DMS53 treated with DMSO at 0.1 percent for 48 hours (cell line): ENCODE measurements at regions not wholly inside any gene's neighbourhood (a gene's known extent, or its start where the extent isn't known, plus 50 kb on each side); places are given as distances from the start of the nearest gene placed in this dataset.
A peak's percentile ranks its signal among the peaks of the same experiment; 100 is the strongest.
"Not testable (repeated sequence)": the region's sequence is repeated elsewhere in the genome, so short reads cannot be mapped to it uniquely, and the experiment has no call there.

Source experiments
- DNase-seq: peaks from one replicate; lab custom pipeline; 2025; ENCODE audit not compliant: unreplicated experiment; lab: John Stamatoyannopoulos, UW

GRCh38 chr18:22796113-22796512 lies 137.0 kb upstream of the RBBP8 start:
- DNase-seq: no peak

- no peak for DNase-seq
Observed at GRCh38 chr18:22800551-22800951, 132.6 kb upstream of the RBBP8 start.

- DNase-seq: peak; percentile 10
Observed at GRCh38 chr18:22813648-22814328, 119.3 kb upstream of the RBBP8 start.

- no peak for DNase-seq
Observed at GRCh38 chr18:22814329-22814703, 118.8 kb upstream of the RBBP8 start.

- DNase-seq: no peak
Observed at GRCh38 chr18:22816266-22817176, 116.6 kb upstream of the RBBP8 start.

GRCh38 chr18:22817844-22818243 lies 115.3 kb upstream of the RBBP8 start:
- no peak for DNase-seq

GRCh38 chr18:22822024-22822423 lies 111.1 kb upstream of the RBBP8 start:
- no peak for DNase-seq

GRCh38 chr18:22822841-22823508 lies 110.2 kb upstream of the RBBP8 start:
- no peak for DNase-seq

- DNase-seq: no peak
Observed at GRCh38 chr18:22826726-22827125, 106.4 kb upstream of the RBBP8 start.

GRCh38 chr18:22827216-22827615 lies 105.9 kb upstream of the RBBP8 start:
- no peak for DNase-seq

- DNase-seq: no peak
Observed at GRCh38 chr18:22827741-22828140, 105.4 kb upstream of the RBBP8 start.

- no peak for DNase-seq
Observed at GRCh38 chr18:22828171-22828570, 105.0 kb upstream of the RBBP8 start.

GRCh38 chr18:22828583-22828982 lies 104.5 kb upstream of the RBBP8 start:
- DNase-seq: not testable (repeated sequence)

GRCh38 chr18:22829781-22830180 lies 103.3 kb upstream of the RBBP8 start:
- DNase-seq: peak; percentile 3

- no peak for DNase-seq
Observed at GRCh38 chr18:22830511-22830910, 102.6 kb upstream of the RBBP8 start.

GRCh38 chr18:22831441-22831904 lies 101.7 kb upstream of the RBBP8 start:
- DNase-seq: no peak

- DNase-seq: no peak
Observed at GRCh38 chr18:22836932-22837331, 96.2 kb upstream of the RBBP8 start.

- no peak for DNase-seq
Observed at GRCh38 chr18:22838221-22838620, 94.9 kb upstream of the RBBP8 start.

- no peak for DNase-seq
Observed at GRCh38 chr18:22838639-22839277, 94.4 kb upstream of the RBBP8 start.

GRCh38 chr18:22839340-22839821 lies 93.7 kb upstream of the RBBP8 start:
- no peak for DNase-seq

GRCh38 chr18:22840606-22841144 lies 92.5 kb upstream of the RBBP8 start:
- DNase-seq: no peak
